ENCODE measurements at regions not wholly inside any gene's neighbourhood (a gene's known extent, or its start where the extent isn't known, plus 50 kb on each side); places are given as distances from the start of the nearest gene placed in this dataset.

DNA sequence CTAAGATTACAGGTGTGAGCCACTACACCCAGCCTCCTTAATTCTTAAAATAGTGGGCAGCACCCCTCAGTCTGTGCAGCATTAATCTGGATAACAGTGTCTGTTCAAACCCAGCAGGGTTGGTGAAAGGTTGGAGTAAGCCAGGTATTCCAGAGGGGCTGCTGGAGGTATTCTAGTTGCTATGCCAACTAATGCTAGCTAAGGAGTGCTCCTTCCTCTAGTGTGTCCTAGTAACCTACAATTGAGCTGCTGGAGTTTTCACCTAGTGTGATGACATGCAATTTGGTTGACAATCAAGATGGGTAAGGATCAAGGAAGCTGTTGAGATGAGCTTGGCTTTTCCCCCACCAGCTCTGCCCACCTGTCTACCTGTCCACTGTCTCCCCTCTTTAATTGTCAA is 100.2 kb upstream of the IPO9 start:
- Histone ChIP-seq H3K27me3 (replicated peaks in 1 of 2; ENCODE audit: control insufficient read depth in 2 of 2, insufficient read depth in 2 of 2, low read length in 1 of 2) (peaks cover 3 to 5% of the 10 kb centered on the region in 2 experiments; a peak in 3 of 4 replicates), H3K36me3 (ENCODE audit: control insufficient read depth in 2 of 2, insufficient read depth in 2 of 2, low read length in 1 of 2) (no peaks in the 10 kb centered on the region), H3K4me3 (no peak overlapping the region), H3K27ac (ENCODE audit: control insufficient read depth, insufficient read depth) (no peak overlapping the region), H3K9me3 (replicated peaks; ENCODE audit: control insufficient read depth, insufficient read depth, low read length) (no peaks in the 10 kb centered on the region), H2AFZ (ENCODE audit: control insufficient read depth, low read depth, low read length) (no peak overlapping the region), H3K9ac (ENCODE audit: control insufficient read depth, insufficient read depth, low read length) (no peak overlapping the region), H3K4me2 (ENCODE audit: control insufficient read depth, insufficient read depth) (no peak overlapping the region), H4K20me1 (ENCODE audit: control insufficient read depth, insufficient read depth) (no peaks in the 10 kb centered on the region), H3K79me2 (ENCODE audit: control insufficient read depth, insufficient read depth, low read length) (no peaks in the 10 kb centered on the region), H3K4me1 (ENCODE audit: control insufficient read depth, insufficient read depth, low read length) (no peaks in the 10 kb centered on the region)
- intact Hi-C loops (cut with micrococcal nuclease; ENCODE audit: unreplicated experiment): no loop called here
- no peak for ATAC-seq
- DNase-seq (ENCODE audit: low read depth, low spot score): no peak
- POLR2A ChIA-PET: no interaction called here
- TF ChIP-seq ZSCAN29 (IDR thresholded peaks at IDR 0.05) (no peak), RAD21 (IDR thresholded peaks at IDR 0.05; ENCODE audit: insufficient read depth, low read depth, low read length) (no peak), HDAC2 (IDR thresholded peaks at IDR 0.05) (no peak), NFXL1 (IDR thresholded peaks at IDR 0.05; ENCODE audit: borderline replicate concordance) (no peak), TCF3 (IDR thresholded peaks at IDR 0.05; ENCODE audit: borderline replicate concordance, insufficient read depth, low read depth, low read length) (no peak), NBN (IDR thresholded peaks at IDR 0.05) (no peak), YBX1 (IDR thresholded peaks at IDR 0.05) (no peak), SIX5 (IDR thresholded peaks at IDR 0.05; ENCODE audit: low read depth, low read length, severe bottlenecking) (no peak)
- CTCF ChIA-PET: interaction anchor here (1.0 to 1.6 kb wide), 2 partner anchors 19 to 64 kb away, joined by 3 to 4 read pairs; no protein-coding TSS in a partner anchor
- no peak for FAIRE-seq
- SMC1A ChIA-PET (ENCODE audit: uncharacterized antibody, unreplicated experiment): no interaction called here
- RAD21 ChIA-PET (ENCODE audit: unreplicated experiment): no interaction called here
- no TSS peak for BruUV-seq (replicated peaks)
- in situ Hi-C loops (cut with MboI): no loop called here

DNA sequence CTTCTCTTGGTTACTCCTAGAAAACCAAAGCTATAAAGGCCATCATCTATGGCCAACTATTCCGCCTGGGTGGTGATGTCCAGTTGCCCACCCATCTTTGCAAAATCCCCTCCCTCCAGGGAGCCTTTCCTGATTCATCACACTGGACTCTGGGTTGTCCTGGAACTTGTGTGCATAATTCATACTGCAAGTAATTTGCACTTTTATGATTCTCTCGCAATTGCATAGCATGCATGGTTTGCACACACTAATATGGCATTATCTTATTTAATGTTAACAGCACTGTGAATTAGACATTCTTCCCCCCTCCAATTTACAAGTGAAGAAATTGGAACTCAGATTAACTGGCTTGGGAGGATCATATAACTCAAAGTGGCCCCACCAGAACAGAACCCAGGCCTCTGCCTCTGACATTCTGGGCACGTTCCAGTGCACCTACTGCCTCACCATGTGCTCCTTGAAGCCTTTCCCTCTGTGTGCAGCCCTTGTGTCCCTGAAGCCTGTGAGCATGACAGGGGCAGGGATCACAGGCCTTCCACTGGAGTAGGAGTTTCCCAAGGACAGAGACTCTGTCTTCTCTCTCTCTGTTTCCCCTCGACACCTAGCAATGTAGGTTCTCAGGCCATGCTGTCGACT is 98.9 kb upstream of the IPO9 start:
- ChIA-PET SMC1A (ENCODE audit: uncharacterized antibody, unreplicated experiment) (no interaction called here), CTCF (no interaction called here), POLR2A (no interaction called here), RAD21 (ENCODE audit: unreplicated experiment) (no interaction called here)
- Histone ChIP-seq H3K79me2 (ENCODE audit: control insufficient read depth, insufficient read depth, low read length) (no peaks in the 10 kb centered on the region), H3K4me2 (ENCODE audit: control insufficient read depth, insufficient read depth) (no peak overlapping the region), H3K4me1 (ENCODE audit: control insufficient read depth, insufficient read depth, low read length) (no peaks in the 10 kb centered on the region), H4K20me1 (ENCODE audit: control insufficient read depth, insufficient read depth) (no peaks in the 10 kb centered on the region), H3K27me3 (replicated peaks in 1 of 2; ENCODE audit: control insufficient read depth in 2 of 2, insufficient read depth in 2 of 2, low read length in 1 of 2) (peaks cover 3 to 5% of the 10 kb centered on the region in 2 experiments; a peak in 3 of 4 replicates), H3K36me3 (ENCODE audit: control insufficient read depth in 2 of 2, insufficient read depth in 2 of 2, low read length in 1 of 2) (no peaks in the 10 kb centered on the region), H3K4me3 (no peak overlapping the region), H3K9ac (ENCODE audit: control insufficient read depth, insufficient read depth, low read length) (no peak overlapping the region), H3K9me3 (replicated peaks; ENCODE audit: control insufficient read depth, insufficient read depth, low read length) (no peaks in the 10 kb centered on the region), H3K27ac (ENCODE audit: control insufficient read depth, insufficient read depth) (no peak overlapping the region), H2AFZ (ENCODE audit: control insufficient read depth, low read depth, low read length) (no peak overlapping the region)
- DNase-seq (ENCODE audit: low read depth, low spot score) (no peak), FAIRE-seq (no peak), ATAC-seq (no peak)
- 24% methylated on average over 5 of the region's 5 CpGs for WGBS (ENCODE audit: insufficient coverage, insufficient replicate concordance, low lambda C conversion rate, missing lambda C conversion rate)
- intact Hi-C loops (cut with micrococcal nuclease; ENCODE audit: unreplicated experiment) (no loop called here), in situ Hi-C loops (cut with MboI) (no loop called here)
- TF ChIP-seq SMAD5 (IDR thresholded peaks at IDR 0.05; ENCODE audit: low read depth) (no peak), SREBF1 (IDR thresholded peaks at IDR 0.05; ENCODE audit: low read length) (no peak), CREM (IDR thresholded peaks at IDR 0.05; ENCODE audit: low read depth) (no peak), ASH2L (IDR thresholded peaks at IDR 0.05; ENCODE audit: borderline replicate concordance, low read depth) (no peak)
- BruUV-seq (replicated peaks): no TSS peak

Data from GM12878 (cell line).